Posterior cingulate gyrus (tissue), 11 donors: ENCODE measurements at regions not wholly inside any gene's neighbourhood (a gene's known extent, or its start where the extent isn't known, plus 50 kb on each side); places are given as distances from the start of the nearest gene placed in this dataset.
"Not testable (repeated sequence)": the region's sequence is repeated elsewhere in the genome, so short reads cannot be mapped to it uniquely, and the experiment has no call there.

ENCODE experiments used
- DNase-seq, 10 donors: peaks; one replicate each; pipeline versions ENCODE4 v3.0.0 to v3.0.0-alpha.2; 2020 to 2021; ENCODE audit warnings: mixed read lengths in 3 of 10
- intact Hi-C: fragments of 100-400 bp; cut with DNase I; formaldehyde crosslinking; loops from one replicate; pipeline ENCODE4 v1.15.1; 2023

DNA sequence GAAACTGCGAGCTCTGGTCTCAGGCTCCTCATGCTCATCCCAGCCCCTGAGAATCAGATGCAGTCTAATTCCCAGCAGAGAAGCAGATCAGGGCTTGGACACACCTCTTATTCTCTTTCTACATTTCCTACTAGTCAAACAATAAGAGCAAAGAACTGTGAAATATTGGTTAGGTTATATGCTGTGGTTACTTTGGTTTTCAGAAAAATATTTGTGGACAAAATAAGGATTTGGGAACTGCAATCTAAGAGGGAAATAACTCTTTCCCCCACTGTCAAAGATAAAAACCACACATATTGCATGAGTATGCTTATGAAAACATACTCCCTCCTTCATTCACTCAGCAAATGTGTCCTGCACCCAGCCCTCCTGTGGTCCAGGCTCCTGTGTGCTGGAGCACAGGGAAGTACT, 164.5 kb upstream of the S1PR3 start:
- intact Hi-C loops, result no loop called here
- no peak for DNase-seq

GRCh38 chr9:88828018-88828417, 163.2 kb upstream of the S1PR3 start:
- no peak for DNase-seq

DNA sequence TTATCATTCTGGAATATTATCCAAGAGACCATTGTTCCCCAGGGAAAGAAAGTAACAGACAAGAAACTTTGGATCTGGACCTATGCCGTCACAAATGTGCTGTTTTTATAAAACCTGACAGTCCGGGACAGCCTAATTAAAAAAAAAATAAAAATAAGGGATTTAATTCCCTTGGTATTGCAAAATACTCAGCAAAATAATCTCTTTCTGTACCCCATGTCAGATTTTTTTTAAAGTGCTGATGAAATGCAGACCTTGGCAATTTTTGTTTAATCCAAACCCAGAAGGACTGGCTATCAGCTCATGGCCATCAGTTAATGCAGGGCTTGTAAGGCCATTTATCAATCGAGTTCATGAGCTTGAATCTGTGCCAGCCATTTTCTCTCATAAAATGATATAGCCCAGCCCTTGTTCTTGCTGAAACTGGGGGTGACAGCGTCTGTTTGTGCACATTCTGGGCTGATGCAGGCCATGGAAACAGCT, 162.7 kb upstream of the S1PR3 start:
- DNase-seq, result no peak
- intact Hi-C loops, result no loop called here

More at GRCh38 chr9:88828018-88828417, 163.2 kb upstream of the S1PR3 start:
- intact Hi-C loops, result no loop called here

GRCh38 chr9:88829276-88829675, 162.0 kb upstream of the S1PR3 start:
- DNase-seq, result no peak
- intact Hi-C loops, result no loop called here

DNA sequence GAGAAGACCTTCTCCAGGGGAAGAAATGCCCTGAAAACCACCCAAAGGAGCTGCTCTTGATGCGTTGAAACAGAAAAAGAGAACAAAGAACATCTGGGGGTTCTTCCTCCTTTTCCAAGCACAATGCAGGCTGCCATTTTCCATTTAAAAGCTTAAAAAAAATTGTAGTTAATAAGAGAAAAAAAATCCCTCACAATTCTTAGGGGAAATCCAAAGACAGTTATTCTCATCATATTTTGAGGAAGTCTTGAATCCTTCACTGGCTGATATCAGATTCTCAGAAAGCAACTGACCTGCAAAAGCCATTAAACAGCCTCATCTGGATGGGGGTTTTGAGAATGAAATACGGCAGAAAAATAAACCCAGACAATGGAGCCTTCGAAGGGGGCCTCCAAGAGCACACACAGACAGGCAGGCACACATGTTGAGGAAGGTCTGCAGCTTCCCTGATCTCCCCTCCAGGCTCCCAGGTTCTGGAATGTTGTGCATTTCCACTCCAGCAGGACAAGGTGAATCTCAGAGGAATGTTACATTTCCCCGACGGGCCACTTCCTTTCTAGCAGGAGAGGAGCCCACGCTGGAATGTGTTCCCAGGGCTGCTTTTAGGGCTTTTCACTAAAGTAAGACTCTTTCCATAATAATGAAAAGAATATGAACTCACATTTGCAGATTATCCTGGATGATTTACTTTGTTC, 159.4 kb upstream of the S1PR3 start:
- DNase-seq, result no peak
- intact Hi-C loops, result no loop called here

- no peak for DNase-seq
- intact Hi-C loops, result no loop called here
Observed at GRCh38 chr9:88833946-88834345, 157.3 kb upstream of the S1PR3 start.

GRCh38 chr9:88835038-88835466, 156.2 kb upstream of the S1PR3 start:
- DNase-seq, result no peak
- intact Hi-C loops, result no loop called here

DNA sequence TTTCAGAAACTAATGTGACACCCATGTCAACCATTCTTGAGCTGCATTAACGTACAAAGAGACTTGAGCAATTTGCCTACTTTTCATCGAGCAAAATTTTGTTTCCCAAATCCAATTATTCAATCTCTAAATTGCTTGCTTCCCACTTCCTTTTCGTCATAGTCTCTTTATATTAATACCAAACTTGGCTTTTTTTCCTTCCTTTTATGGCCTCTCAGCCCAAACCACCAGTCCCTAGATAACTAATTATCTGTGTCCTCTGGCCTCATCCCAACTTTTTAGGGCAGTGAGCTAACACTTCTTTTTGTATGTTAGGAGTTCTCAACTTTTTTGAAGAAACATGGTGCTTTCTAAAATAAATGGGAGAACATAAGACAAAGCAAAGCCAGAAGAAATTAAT, 155.5 kb upstream of the S1PR3 start:
- intact Hi-C loops, result no loop called here
- DNase-seq, result no peak

DNA sequence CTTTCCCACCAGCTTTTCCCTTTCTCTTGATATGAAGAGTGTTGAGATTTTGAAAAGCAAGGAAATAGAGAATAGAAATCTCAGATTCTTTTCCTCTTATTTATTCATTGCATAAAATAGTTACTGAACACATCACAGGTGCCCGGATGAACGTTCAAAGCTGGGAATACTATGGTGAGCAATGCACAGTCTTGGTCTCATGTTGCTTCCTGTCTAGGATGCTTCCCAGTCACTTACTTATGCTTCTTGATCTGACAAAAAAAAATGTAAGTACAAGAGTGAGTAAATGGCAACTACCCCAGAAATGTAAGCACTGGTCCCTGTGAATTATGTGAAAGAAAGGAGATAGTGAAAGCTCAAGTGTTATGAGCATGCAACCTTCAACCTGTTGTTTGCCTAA, 153.5 kb upstream of the S1PR3 start:
- intact Hi-C loops, result no loop called here
- no peak for DNase-seq

GRCh38 chr9:88849878-88850277, 141.4 kb upstream of the S1PR3 start:
- DNase-seq, result not testable (repeated sequence)

GRCh38 chr9:88852794-88853193, 138.5 kb upstream of the S1PR3 start:
- no peak for DNase-seq
- intact Hi-C loops, result no loop called here

More at GRCh38 chr9:88849878-88850277, 141.4 kb upstream of the S1PR3 start:
- intact Hi-C loops, result not testable (repeated sequence)

DNA sequence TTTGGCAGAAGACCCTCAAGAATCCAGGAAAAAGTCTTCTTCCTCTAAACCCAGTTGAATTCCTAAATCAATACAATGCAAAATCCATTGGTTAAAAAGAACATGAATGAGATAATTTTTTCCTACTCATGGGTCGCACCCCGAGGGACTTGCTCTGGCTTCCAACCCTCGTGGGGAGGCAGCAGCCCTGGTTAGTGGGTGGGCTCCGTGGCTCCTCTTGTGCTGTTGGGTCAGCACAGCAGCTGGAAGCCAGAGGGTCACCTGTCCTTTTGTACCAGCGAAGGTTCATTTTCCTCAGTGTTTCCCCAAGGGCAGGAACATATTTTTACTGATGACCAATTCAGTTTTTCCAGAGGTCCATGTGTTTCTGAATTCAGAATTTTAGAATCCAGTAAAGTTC, 120.6 kb upstream of the S1PR3 start:
- intact Hi-C loops, result no loop called here
- no peak for DNase-seq

DNA sequence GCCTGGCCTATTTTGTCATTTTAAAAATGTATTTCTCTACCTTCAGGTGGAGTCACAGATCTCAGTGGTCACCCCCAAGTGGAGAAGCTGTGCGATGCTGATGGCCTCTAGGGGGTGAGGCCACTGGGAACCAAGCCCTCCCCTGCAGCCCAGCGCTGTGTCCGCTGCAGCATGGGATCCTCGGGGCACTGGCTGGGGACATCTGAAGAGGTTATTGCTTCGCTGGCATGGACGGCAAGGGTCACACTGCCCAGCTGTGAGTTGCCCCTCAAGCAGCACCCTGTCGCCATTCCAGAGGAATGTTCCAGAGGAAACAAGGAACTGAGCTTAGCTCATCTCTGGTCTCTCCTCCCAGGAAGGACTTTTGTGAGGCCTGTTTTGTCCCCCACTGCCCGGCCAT, 119.6 kb upstream of the S1PR3 start:
- no peak for DNase-seq
- intact Hi-C loops, result no loop called here

GRCh38 chr9:88872192-88872946, 118.9 kb upstream of the S1PR3 start:
- no peak for DNase-seq
- intact Hi-C loops, result no loop called here

GRCh38 chr9:88873635-88874034, 117.6 kb upstream of the S1PR3 start:
- intact Hi-C loops, result no loop called here
- DNase-seq, result no peak

DNA sequence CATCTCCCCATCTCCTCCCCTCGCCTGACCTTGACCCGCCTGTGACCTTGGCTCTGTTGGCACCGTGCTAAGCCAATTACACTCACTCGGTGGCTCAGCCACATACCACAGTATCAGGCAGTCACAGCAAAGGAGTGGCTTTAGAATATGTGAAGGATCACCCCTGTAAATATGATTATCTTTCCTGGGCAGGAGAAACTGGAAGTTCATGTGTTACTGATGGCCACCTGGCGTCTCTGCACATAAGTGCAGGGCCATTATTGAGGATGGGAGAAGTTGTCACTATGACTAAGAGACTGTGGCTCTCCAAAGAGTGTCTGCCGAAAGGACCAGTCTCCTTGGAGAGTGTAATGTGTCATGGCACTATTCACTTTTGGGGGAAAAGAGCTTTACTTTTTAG, 116.9 kb upstream of the S1PR3 start:
- intact Hi-C loops, result no loop called here
- no peak for DNase-seq

GRCh38 chr9:88875400-88876120, 115.7 kb upstream of the S1PR3 start:
- no peak for DNase-seq
- intact Hi-C loops, result no loop called here

- intact Hi-C loops, result no loop called here
- DNase-seq, result no peak
Observed at GRCh38 chr9:88880199-88880598, 111.1 kb upstream of the S1PR3 start.

DNA sequence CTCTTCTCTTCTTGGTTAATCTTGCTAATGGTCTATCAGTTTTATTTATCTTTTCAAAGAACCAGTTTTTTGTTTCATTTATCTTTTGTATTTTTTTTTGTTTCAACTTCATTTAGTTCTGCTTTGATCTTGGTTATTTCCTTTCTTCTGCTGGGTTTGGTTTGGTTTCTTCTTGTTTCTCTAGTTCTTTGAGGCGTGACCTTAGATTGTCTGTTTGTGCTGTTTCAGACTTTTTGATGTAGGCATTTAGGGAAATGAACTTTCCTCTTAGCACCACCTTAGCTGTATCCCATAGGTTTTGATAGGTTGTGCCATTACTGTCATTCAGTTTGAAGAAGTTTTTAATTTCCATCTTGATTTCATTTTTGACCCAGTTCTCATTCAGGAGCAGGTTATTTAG, 107.0 kb upstream of the S1PR3 start:
- DNase-seq, intact Hi-C loops: not testable (repeated sequence)

- DNase-seq, intact Hi-C loops: not testable (repeated sequence)
Observed at GRCh38 chr9:88886762-88887161, 104.5 kb upstream of the S1PR3 start.

- DNase-seq, result no peak
- intact Hi-C loops, result no loop called here
Observed at GRCh38 chr9:88889386-88889785, 101.9 kb upstream of the S1PR3 start.
